Cardiac fibroblast (primary cell): ENCODE measurements at regions not wholly inside any gene's neighbourhood (a gene's known extent, or its start where the extent isn't known, plus 50 kb on each side); places are given as distances from the start of the nearest gene placed in this dataset.

Source experiments
- DNase-seq, 2 donors: peaks; one replicate each; pipeline versions ENCODE4 v3.0.0 to v3.0.0-alpha.2; 2010; ENCODE audit warnings: low read depth in 2 of 2
- H3K4me3 ChIP-seq, 2 donors: replicated peaks in 1 of 2; 1 replicate in 1 of 2; 2 replicates in 1 of 2; pipeline ENCODE4 v1.5.1; 2011; ENCODE audit warnings: low read depth in 2 of 2, low read length in 2 of 2, mild to moderate bottlenecking in 2 of 2, moderate library complexity in 1 of 2
- TF ChIP-seq, protein P1 (sequence below): IDR thresholded peaks from one replicate; pipeline ENCODE4 v1.5.1; 2011; ENCODE audit warnings: low read depth, mild to moderate bottlenecking, low read length, inconsistent platforms

DNA sequence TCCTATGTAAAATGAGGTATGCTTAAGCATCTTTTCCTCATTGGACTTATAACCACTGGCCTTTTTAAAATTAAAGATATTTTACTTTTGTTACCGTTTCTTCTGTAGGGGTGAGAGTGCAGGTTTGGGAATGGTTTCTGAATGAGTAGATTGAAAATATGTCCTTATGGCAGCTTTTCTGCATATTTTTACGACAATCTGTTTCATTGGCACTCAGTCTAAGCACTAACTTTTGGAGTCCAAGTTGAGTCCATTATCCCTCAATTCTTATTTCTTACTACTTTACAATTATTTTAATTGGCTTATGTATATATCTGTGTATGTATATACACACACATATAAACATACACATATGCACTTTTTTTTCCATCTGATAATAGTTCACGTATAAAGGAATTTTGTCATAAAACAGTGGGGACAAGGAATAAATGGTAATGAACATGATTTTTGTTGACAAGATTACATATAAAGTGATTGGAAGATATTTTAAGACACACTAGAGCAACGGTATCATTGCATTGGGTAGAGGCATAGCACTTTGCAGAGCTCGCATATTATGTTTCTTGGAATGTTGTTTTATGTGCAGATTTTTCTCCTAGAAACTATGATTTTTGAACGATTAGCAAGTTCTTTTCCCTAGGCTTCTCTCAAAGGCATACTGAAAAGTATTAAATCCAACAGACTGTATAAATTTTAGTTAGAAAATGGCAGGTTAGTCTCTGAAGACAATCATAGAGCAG is 133.0 kb downstream of the FAT4 start:
- DNase-seq = no peak
- TF ChIP-seq, protein P1, sequence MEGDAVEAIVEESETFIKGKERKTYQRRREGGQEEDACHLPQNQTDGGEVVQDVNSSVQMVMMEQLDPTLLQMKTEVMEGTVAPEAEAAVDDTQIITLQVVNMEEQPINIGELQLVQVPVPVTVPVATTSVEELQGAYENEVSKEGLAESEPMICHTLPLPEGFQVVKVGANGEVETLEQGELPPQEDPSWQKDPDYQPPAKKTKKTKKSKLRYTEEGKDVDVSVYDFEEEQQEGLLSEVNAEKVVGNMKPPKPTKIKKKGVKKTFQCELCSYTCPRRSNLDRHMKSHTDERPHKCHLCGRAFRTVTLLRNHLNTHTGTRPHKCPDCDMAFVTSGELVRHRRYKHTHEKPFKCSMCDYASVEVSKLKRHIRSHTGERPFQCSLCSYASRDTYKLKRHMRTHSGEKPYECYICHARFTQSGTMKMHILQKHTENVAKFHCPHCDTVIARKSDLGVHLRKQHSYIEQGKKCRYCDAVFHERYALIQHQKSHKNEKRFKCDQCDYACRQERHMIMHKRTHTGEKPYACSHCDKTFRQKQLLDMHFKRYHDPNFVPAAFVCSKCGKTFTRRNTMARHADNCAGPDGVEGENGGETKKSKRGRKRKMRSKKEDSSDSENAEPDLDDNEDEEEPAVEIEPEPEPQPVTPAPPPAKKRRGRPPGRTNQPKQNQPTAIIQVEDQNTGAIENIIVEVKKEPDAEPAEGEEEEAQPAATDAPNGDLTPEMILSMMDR = no peak
- H3K4me3 ChIP-seq = no peak overlapping the region

- no peak overlapping the region for H3K4me3 ChIP-seq
- TF ChIP-seq, protein P1 = no peak
- DNase-seq = no peak
Observed at GRCh38 chr4:125456075-125456474, 141.3 kb downstream of the FAT4 start.

DNA sequence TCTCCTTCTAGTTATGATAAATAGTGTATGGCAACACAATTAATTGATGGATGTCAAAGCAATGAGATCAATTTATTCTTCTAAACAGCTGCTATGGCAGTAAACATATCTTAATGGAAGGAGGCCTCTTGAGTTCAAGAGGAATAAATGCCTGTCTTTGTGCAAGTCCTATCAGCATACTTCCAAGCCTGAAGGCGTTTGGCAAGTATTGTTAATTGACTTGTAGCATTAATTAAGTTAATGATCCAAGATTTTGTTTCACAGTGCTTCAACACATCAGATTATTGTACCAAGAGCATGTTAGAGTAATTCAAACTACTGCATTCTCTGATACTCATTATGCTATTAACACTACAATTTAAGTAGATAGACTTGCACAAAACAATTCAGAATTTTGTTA is 144.8 kb downstream of the FAT4 start:
- DNase-seq = no peak
- TF ChIP-seq, protein P1 = no peak

DNA sequence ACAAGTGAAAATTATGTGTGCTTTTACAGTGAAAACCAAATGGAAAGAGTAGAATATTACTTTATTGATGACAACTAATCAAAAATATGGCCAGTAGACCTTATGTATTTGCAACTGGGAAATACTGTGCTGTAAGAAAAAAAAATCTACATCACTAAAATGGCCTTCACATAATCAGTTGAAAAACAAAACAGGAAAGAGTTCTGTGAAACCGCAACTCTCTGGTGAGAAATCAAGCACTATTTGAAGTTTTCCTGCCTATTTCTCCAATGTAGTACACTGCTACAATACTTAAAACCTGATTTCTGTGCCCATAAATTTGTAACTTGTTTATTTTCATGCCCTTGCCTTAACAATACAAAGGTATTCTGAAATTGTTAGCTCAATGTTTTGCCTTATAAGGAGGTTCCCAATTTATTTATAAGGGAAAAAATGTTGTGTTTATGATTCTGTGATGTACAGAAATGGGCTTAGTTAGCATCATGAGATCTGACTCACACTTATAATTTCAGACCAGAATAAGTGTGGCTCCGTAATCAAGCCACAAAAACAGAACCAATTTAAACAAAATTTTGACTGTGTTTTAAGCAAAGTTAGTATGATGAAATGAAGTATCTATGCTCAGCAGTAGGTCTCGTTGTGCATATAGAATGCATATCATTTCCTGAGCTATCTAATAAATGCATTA is 147.1 kb downstream of the FAT4 start:
- no peak overlapping the region for H3K4me3 ChIP-seq
- TF ChIP-seq, protein P1 = no peak
- no peak for DNase-seq

More for the DNA sequence above, 144.8 kb downstream of the FAT4 start:
- no peak overlapping the region for H3K4me3 ChIP-seq

DNA sequence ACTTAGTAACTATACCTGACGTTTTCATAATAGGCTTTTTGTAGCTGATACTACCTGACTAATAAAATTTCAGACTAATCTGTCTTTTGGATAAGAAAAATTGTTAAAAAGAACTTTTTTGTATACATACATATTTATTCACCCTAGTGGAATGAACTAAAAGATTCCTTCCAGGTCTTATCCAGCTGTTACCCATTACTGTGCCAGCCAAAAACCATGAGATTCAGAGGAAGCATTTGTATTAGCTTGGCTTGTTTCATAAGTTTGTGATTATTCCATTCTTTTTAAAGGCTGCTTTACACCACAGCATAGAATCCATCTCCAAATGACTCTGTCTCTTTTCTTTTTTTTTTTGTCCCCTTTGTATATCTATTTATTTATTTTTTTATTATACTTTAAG is 149.4 kb downstream of the FAT4 start:
- TF ChIP-seq, protein P1 = no peak
- H3K4me3 ChIP-seq = no peak overlapping the region
- DNase-seq = no peak

GRCh38 chr4:125481334-125482045 is 166.7 kb downstream of the FAT4 start:
- no peak for DNase-seq
- no peak overlapping the region for H3K4me3 ChIP-seq
- TF ChIP-seq, protein P1 = no peak
